GM19240 (cell line): ENCODE measurements at regions not wholly inside any gene's neighbourhood (a gene's known extent, or its start where the extent isn't known, plus 50 kb on each side); places are given as distances from the start of the nearest gene placed in this dataset.

Experiments used
- DNase-seq: peaks from one replicate; pipeline ENCODE4 v3.0.0; 2011; ENCODE audit warnings: low spot score; ENCODE audit not compliant: insufficient read length

GRCh38 chr13:90746230-90746629 lies 601.3 kb upstream of the MIR17HG start:
- no peak for DNase-seq

GRCh38 chr13:90750021-90750420 lies 597.5 kb upstream of the MIR17HG start:
- no peak for DNase-seq

GRCh38 chr13:90751026-90751425 lies 596.5 kb upstream of the MIR17HG start:
- DNase-seq, result no peak

- no peak for DNase-seq
Observed at GRCh38 chr13:90752070-90752469, 595.4 kb upstream of the MIR17HG start.

GRCh38 chr13:90757127-90757680 lies 590.3 kb upstream of the MIR17HG start:
- DNase-seq, result no peak

- no peak for DNase-seq
Observed at GRCh38 chr13:90760639-90761038, 586.8 kb upstream of the MIR17HG start.

- DNase-seq, result no peak
Observed at GRCh38 chr13:90763476-90764150, 583.9 kb upstream of the MIR17HG start.

GRCh38 chr13:90766386-90766902 lies 581.0 kb upstream of the MIR17HG start:
- no peak for DNase-seq

GRCh38 chr13:90768116-90768515 lies 579.4 kb upstream of the MIR17HG start:
- no peak for DNase-seq

- DNase-seq, result no peak
Observed at GRCh38 chr13:90769387-90769786, 578.1 kb upstream of the MIR17HG start.

- no peak for DNase-seq
Observed at GRCh38 chr13:90770334-90770733, 577.2 kb upstream of the MIR17HG start.

GRCh38 chr13:90773681-90774080 lies 573.8 kb upstream of the MIR17HG start:
- DNase-seq, result no peak

- DNase-seq, result no peak
Observed at GRCh38 chr13:90776051-90776748, 571.3 kb upstream of the MIR17HG start.

GRCh38 chr13:90783273-90783672 lies 564.2 kb upstream of the MIR17HG start:
- DNase-seq, result no peak

- no peak for DNase-seq
Observed at GRCh38 chr13:90787007-90787406, 560.5 kb upstream of the MIR17HG start.

- no peak for DNase-seq
Observed at GRCh38 chr13:90792335-90792734, 555.2 kb upstream of the MIR17HG start.

GRCh38 chr13:90793261-90793820 lies 554.1 kb upstream of the MIR17HG start:
- no peak for DNase-seq

- no peak for DNase-seq
Observed at GRCh38 chr13:90796474-90796873, 551.0 kb upstream of the MIR17HG start.

- no peak for DNase-seq
Observed at GRCh38 chr13:90797335-90797734, 550.2 kb upstream of the MIR17HG start.

GRCh38 chr13:90798381-90798780 lies 549.1 kb upstream of the MIR17HG start:
- no peak for DNase-seq

- no peak for DNase-seq
Observed at GRCh38 chr13:90800082-90800746, 547.3 kb upstream of the MIR17HG start.

GRCh38 chr13:90801621-90802020 lies 545.9 kb upstream of the MIR17HG start:
- no peak for DNase-seq
